ENCODE measurements at regions not wholly inside any gene's neighbourhood (a gene's known extent, or its start where the extent isn't known, plus 50 kb on each side); places are given as distances from the start of the nearest gene placed in this dataset.
"Not testable (repeated sequence)": the region's sequence is repeated elsewhere in the genome, so short reads cannot be mapped to it uniquely, and the experiment has no call there.

DNA sequence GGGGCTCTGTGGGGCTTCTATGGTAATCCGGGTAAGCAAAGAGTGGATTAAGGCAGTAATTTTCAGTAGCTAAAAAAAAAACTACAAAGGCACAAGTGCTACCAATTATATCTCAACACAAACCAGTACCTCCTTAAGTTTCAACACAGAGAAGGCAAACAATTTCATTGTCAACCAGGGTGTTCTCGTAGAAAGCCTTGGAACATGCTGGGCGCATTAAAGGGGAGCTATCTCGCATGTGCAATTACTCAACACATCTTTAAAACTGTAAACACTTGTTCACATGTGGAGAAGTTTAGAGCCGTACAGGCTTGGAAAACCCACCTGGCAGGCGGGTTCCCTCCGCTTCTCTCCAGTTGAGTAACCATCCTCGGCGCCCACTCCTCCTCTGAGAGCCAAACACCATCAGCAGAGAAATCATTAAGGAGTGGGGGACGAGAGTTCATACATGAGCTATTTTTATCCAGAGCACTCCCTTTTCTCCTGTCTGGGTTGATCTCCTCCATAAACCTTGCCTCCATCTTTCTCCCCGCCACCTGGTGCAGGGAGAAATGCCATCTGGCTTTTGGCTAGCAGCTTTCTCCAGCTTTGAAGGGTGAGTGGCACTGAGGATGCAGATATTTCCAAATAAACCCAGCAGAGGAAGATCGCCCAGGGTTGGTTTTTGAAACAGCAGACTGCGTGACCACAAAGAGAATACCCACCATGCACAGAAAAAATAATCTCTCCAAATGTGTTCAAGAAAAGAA lies 287.1 kb downstream of the WDR11 start:
- no peak for DNase-seq

DNA sequence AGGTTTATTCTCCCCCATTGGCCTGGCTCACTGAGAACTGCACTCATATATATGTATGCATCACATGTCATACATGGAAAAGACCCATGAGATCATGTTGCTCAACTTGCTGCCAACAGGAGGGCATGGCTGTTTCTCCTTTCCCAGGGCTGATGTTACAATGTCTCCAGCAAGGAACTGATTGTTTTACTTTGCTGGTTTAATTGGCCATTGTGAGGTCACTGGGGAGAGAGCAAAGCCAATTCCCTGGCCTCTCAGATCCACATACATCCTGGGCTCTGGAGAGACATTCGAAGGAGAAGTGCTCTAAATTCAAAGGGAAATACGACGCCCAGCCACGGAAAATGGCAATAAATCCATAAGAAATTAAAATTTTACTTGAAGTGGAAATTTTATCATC lies 287.8 kb downstream of the WDR11 start:
- no peak for DNase-seq

DNA sequence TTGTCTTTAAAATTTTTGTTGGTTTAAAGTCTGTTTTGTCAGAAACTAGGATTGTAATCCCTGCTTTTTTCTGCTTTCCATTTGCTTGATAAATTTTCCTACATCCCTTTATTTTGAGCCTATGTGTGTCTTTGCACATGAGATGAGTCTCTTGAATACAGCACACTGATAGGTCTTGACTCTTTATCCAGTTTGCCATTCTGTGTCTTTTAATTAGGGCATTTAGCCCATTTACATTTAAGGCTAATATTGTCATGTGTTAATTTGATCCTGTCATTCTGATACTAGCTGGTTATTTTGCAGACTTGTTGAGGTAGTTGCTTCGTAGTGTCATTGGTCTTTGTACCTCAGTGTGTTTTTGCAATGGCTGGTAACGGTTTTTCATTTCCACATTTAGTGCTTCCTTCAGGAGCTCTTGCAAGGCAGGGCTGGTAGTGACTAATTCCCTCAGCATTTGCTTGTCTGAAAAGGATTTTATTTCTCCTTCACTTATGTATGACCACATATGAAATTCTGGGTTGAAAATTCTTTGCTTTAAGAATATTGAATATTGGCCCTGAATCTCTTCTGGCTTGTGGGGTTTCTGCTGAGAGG lies 294.7 kb downstream of the WDR11 start:
- DNase-seq, result not testable (repeated sequence)

DNA sequence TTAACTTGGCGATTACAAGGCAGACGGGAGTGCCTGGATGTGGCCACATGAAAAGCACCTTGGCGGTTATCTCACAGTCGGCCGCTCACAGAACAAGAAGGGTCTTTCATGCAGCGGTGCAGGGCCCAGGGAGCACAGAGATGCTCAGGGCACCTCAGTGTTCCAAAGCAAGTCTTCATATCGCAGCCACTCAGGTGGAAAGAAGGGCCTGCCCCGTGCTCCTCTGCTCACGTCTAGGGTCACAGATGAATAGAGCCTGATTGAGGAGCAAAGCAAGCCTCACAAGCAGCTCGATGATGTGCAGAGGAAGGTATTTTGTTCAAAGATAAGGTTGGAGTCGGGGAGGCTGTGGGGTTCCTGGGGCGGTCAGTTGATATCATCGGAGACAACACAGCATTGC lies 297.8 kb downstream of the WDR11 start:
- DNase-seq, result no peak

DNA sequence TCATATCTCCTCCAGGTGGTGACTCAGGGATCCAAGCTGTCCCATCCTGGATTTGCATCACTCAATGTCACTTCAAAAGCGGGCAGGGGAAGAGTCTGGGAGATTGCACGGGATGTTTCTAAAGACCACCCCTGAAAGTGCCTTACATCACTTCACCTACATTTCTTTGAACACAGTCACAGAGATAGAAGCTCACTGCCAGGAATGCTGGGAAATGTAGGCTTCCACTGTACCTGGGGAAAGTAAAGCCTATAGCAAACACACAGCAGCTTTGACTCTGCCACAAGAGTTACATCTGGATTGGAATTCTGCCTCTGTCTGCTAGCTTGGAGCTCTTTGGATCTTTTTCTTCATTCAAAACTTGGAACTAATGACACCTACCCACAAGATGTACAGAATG lies 300.9 kb downstream of the WDR11 start:
- DNase-seq, result no peak

DNA sequence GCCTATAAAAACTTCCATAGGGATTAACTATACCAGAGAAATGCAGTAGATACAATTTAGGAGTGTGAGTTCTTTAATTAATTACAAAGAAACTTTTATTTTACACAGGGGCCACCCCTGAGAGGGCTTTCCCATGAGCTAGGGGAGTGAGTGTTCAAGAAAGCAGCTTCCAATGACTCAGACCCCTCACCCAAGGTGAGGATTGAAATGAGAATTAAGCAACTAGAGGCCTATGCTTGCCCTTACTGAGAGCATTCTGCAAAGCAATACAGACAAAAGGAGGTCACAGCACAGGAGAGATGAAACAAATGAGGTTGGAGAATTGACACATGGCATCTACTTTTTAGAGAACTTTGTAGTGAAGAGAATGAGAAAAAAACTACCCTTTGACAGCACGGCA lies 301.8 kb downstream of the WDR11 start:
- no peak for DNase-seq

DNA sequence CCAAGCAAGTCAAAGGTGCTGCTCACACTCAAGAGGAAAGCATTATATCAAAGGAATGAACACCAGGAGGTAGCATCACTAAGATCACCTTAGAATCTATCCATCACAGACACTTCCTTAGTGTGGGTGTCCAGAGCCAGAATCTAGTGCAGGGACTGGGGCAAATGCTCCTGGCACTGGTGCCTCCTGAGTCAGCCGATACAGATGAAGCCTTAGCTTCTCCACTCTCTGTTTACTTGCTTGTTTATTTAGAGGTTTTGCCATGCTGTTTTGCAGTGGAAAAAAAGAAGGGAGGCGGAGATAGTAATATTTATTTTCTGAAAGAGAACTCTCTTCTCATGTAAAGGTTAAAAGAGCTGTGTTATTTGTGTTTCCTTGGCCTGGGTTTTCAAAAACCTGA lies 303.1 kb downstream of the WDR11 start:
- DNase-seq, result no peak

DNA sequence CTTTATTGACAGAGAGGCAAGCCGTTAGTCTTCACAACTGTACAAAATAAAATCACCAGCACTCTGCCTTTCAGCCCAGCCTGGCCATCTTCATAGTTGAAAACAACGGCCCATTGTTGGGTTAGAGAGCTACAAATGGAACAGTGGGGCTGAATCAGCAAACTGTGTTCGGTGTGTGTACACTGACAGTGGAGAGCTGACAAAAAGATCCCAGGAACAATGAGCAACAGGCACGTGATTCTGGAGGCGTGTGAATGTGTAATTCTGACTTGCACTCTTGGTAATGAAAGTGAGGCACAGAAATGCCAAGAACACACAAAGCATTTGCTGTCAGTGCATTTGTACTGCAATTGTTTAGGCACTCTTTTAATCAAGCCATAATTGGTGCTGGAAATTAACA lies 303.7 kb downstream of the WDR11 start:
- DNase-seq, result no peak

DNA sequence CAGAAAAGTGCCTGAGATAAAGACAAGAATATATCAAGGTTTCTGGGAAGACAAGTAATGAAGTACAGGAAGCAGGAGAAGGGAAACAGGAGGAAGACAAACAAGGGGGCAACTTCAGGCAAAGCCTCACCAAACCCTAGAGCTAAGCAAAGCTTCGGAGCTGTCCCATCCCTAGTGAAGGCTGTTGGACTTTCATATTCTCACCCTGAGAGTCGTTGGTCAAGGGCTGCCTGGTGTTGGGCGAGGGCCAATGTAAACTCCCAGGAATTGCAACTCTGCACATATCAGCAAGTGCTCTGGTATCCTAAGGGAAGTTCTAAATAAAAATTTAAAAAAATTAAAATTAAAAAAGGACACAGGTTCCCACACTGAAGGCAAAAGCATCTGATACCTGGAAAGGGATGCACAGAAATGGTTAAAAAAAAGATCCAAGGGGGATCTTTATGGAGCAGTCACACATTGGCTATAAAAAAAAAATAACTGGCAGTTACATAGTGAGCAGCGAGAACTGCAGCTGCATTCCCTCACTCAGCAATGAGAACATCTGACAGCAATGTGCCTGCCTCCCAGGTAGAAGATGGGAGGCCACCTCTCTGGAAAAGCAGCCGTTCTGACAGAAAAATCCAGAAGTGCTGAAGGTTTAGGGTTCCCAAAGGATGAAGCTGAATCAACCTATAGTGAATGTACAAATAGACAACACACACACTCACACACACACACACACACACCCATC lies 304.7 kb downstream of the WDR11 start:
- DNase-seq, result no peak

DNA sequence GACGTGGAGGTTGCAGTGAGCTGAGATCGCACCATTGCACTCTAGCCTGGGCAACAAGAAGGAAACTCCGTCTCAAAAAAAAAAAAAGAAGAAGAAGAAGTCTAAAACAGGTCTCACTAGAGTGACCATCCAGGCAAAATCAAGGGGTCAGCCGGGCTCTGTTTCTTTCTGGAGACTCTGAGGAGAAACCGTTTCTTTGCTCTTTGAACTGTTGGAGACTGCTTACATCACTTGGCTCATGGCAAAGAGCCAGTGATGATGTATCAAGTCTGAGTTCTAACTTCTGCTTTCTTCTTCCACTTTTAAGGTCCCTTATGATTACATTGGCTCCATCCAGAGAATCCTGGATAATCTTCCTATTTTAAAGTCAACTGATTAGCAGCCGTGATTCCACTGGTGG lies 306.8 kb downstream of the WDR11 start:
- DNase-seq, result no peak

DNA sequence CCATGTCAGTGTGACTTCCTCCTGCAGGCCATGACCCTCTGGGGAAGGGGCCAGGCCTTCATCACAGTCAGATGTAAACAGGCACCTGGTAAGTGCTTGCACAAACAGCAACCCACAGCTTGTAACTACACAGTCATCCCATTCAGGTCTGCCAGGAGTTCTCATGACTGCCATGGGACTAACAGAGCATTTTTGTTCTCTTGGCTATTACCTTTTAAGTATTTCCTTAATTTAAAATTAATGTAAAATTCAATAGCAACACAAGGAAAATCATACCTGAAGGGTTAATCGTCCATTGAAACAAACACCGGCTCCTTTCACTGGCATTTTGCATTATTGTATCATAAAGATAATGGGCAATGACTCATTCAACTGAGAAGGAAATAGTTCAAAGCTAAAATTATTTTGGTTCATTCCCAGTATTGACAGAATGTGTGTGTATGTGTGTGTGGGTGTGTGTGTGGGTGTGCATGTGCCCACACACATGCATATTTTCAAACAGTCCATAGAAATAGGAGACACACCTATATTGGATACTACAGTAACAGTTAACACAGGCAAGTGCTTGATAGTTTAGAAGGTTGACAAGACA lies 307.9 kb downstream of the WDR11 start:
- no peak for DNase-seq

DNA sequence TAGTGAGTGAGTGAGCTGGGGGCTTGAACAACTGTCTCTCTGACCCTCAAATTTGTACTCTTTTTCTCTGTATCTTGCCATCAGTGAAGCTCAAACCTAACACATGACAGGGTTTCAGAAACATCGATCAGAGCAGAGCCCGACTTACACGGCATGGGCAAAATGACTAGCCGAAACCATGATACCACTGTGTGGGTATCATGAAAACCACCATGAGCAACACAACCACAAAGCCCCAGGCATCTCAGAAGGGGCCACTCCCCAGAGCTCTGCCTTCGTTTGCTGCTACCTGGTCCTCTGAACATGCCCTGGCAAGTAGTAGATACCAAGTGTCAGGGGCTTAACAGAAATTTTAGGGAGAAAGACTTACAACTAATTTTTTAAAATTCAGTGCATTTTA lies 308.5 kb downstream of the WDR11 start:
- DNase-seq, result no peak

DNA sequence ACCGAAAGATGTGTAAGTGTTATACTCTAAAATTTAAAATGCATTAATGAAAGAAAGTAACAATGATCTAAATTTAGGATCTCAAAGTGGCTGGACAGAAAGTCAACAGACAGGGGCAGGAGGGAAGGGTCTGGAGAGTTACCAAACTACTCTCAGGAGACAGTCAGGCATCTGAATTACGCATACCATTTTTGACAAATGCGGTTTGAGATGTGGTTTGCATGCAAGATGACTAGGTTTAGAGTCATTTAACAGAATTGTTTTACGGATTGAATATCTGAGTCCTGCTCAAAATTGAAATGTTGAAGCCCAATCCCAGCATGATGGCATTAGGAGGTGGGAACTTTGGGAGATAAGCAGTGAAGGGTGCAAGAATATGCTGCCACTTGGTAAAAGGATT lies 314.1 kb downstream of the WDR11 start:
- DNase-seq, result no peak

DNA sequence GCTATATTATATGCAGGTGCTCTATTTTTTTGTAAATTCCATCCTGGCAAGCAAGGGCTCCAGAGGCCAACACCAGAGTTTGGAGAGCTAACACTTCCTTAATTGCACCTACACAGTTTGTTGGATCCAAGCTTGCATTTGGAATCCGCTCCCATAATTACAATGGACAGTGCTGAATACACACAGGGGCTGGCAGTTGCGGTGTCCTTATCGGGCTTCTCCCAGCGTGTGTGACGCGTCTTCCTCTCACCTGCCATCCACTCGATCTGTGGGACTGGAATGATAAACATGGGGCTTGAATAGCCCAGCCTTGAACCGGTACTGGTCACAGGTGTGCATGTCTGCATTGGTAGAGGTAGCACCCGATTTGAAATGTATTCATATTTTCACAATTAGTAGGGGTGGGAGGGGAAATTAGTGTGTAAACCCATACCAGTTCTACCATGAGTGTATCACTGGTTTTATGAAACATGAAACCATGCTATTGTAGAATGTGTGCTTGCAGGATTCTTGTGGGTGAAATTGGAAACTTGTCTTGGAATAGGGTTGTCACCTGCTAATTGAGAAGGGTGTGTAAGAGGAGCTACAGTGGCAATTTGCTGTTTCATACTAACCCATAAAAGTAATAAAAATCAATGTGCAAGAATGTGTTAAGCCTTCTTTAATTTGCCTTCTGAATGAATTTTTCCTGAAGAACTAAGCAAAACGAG lies 316.5 kb downstream of the WDR11 start:
- DNase-seq, result no peak

DNA sequence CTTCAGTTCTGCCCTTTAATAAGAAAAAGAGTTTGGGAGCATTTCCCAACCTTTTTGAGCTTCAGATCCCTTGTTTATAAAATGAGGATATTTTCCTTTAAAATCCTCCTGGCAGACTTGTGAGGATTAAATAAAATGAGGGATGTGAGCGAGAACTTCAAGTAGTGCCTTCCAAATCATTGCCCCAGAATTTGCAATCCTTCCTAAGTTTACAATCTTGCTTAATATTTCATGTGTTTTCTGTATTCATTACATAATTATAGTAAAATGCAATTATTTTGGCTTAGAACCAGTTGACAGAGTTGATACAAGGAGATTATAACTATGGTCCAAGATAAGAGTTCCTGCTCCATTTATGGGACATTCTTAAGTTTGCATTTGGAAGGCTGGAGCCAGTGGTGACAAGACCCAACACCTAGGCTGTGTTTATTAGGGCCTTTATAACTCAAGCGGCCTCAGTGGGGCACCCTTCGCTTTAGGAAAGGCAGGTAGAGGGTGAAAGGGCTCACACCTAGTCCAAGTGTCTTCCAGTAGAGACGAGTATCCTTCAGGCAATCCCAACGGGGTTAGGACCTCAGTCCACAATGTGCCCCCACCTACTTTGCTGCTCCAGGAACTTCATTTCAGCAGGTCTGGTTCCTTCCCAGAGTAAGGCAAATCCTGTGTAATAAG lies 317.5 kb downstream of the WDR11 start:
- no peak for DNase-seq

DNA sequence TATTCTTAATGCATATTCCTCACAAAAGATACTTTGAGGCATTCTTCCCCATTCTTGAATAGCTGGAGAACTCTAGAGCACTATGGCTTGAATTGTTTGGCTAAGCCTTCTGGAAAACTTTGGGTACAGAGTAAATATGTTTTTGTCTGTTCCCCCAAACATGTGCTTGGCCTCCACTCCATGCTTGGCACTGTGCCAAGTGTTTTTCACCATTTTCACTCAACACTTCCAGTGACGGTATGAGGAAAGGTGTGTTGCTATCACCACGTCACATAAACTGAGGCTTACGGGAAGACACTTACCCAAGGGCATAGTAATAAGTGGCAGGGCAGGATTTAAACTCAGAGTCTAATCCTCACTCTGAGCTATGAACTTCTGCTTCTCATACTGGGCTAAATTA lies 318.2 kb downstream of the WDR11 start:
- no peak for DNase-seq

DNA sequence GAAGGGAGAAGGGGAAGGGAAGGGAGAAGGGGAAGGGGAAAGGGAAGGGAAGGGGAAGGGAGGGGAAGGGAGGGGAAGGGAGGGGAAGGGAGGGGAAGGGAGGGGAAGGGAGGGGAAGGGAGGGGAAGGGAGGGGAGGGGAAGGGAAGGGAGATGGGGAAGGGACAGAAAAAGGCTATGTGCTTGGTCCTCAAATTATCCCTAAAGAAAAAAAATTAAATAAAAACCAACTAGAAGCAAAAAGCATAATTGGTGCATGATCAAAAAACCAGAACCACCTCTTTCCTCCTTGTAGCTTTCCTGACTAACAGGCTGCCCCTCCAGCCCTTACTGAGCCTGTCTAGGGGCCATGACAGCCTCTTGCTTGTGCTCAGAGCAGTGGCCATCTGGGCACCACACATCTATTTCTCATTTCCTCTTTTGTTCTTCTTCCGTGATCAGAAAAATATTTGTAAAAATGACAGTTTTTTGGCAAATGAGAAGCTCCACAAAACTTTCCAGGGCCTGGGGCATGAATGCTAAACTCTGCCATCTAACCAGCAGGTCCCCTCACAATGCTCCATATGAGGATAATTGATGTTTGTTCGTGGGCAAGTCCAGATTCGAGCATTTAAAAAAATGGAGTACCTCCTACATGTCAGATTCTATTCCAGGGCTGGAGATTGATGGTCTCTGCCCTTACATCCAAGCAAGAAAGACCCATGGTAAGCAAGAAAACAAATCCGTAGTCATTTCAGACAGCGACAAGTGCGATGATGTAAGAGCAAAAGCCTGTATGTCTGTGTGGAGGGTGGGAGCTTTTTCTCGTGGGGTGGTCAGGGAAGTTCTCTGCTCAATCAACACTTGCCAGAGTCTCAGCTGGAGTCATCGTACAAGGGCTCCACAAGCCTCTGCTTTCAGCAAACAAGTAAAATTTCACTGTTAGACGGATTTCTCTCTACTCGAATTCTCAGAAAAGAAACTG lies 320.9 kb downstream of the WDR11 start:
- no peak for DNase-seq

DNA sequence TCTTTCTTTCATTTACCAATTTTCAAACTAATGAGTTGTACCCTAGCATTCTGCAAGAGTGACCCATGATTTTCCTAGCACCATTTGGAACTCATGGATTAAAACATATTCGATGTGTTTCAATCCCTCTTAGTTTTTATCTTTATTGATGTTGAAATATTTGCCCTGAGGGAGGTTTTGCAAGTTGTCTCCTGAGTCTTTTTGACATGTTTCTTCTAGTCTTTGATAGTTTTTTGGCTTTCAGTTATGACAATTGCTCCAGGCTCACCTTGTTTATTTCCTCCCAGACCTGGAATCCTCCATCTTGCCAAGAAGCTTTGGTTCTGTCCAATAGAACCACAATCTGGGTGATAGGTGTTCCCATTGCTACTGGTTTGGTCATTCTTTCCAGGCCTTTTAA lies 327.8 kb downstream of the WDR11 start:
- DNase-seq, result no peak

DNA sequence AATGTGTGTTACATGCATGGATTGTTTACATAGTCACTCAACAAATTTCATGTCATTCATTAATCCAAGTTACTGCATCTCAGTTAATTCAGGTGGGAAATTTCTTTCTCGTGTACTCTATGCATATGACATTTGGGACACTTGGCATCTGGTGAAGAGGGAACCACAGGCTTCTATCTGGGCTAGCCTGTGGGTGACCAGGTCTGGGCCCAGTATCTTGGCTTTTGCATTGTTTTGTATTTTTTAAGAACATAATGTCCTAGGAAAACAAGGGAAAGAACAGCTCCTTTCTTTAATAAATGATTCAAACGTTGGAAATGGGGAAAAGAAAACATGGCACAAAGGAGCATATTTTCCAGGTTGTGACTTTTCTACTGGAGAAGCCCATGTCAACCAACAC lies 331.1 kb downstream of the WDR11 start:
- DNase-seq, result no peak

DNA sequence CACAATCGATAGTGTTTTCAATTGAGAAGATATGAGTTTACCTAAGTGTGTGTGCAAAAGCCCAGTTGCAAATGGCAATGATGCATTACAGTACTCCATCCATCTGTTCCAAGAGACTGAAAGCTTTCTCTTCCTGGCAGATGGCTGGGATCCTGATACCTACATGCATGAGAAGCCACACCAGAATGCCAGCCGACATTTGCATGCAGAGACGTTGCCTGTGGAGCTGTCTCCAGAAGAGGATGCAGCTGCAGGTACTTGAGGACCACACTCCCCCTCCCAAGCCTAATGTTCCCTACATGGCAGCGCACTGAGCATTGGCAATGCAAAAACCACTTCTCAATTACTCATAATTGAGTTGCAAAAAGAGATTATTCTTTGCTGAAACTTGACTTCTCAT lies 332.1 kb downstream of the WDR11 start:
- DNase-seq, result peak; percentile 70

DNA sequence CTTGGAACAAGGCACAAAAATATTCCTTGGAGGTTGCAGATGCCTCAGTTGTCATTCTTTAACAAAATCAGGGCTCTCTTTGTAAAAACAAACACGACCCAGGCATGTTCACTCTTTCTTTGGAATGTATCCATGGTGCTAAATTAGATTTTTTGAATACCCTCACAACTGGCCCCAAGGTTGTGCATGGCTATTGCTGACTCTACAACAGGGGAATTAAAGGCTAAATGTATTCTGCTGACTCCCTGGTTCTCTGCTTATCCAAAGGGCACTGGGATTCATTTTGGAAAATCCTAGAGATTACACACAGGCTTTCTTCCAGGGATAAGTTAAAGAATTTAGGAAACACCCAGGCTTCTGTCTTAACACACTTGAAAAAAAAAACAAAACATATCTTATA lies 332.5 kb downstream of the WDR11 start:
- no peak for DNase-seq

All from DMS79 treated with DMSO at 0.1 percent for 48 hours (cell line).